IPS-20b (cell line): ENCODE measurements at regions not wholly inside any gene's neighbourhood (a gene's known extent, or its start where the extent isn't known, plus 50 kb on each side); places are given as distances from the start of the nearest gene placed in this dataset.

Experiments used
- H3K27ac ChIP-seq: one replicate; pipeline ENCODE4 v1.5.1; 2013; ENCODE audit warnings: low read length
- H3K27me3 ChIP-seq: 2 replicates; pipeline ENCODE4 v1.6.1; 2013; ENCODE audit warnings: mild to moderate bottlenecking, low read length, inconsistent platforms; ENCODE audit not compliant: insufficient read depth
- H3K36me3 ChIP-seq: 2 replicates; pipeline ENCODE4 v1.6.1; 2013; ENCODE audit warnings: low read depth, mild to moderate bottlenecking, inconsistent platforms, low read length, moderate library complexity; ENCODE audit not compliant: insufficient read depth
- H3K4me1 ChIP-seq: 2 replicates; pipeline ENCODE4 v1.6.1; 2013; ENCODE audit warnings: mild to moderate bottlenecking, control low read depth, inconsistent platforms, low read length, moderate library complexity; ENCODE audit not compliant: insufficient read depth
- H3K4me3 ChIP-seq: 2 replicates; pipeline ENCODE4 v1.5.1; 2013; ENCODE audit warnings: mild to moderate bottlenecking, low read length, inconsistent platforms
- H3K9ac ChIP-seq: 2 replicates; pipeline ENCODE4 v1.6.1; 2013; ENCODE audit warnings: low read depth, mild to moderate bottlenecking, inconsistent platforms, low read length, moderate library complexity
- H3K9me3 ChIP-seq: 2 replicates; pipeline ENCODE4 v1.6.1; 2013; ENCODE audit warnings: mild to moderate bottlenecking, low read depth, low read length, inconsistent platforms; ENCODE audit not compliant: insufficient read depth

DNA sequence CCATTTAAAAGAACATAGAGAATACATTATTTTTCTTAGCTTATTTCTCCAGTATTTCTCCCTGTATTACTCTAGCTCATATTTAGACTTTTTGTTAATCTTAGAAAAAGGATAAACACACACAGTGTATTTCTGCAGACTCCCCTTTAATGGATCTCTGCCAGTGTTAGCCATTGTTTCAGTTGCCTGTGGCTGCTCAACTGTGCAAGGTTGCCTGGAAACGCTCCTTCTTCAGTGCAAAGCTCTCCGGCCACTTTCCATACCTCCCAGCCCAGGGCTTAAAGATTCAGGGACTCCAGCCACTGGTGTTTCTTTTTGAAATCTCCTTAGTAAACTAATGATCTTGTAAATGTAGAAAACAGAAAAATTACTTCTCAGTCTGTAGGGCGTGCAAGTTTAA, 104.9 kb downstream of the SLIT2 start:
- Histone ChIP-seq H3K4me3 (no peak overlapping the region), H3K27ac (no peak overlapping the region), H3K9me3 (no peaks in the 10 kb centered on the region), H3K27me3 (no peaks in the 10 kb centered on the region), H3K36me3 (no peaks in the 10 kb centered on the region), H3K9ac (no peak overlapping the region), H3K4me1 (peaks cover 10% of the 10 kb centered on the region; the same call in 1 of the 2 replicates)

DNA sequence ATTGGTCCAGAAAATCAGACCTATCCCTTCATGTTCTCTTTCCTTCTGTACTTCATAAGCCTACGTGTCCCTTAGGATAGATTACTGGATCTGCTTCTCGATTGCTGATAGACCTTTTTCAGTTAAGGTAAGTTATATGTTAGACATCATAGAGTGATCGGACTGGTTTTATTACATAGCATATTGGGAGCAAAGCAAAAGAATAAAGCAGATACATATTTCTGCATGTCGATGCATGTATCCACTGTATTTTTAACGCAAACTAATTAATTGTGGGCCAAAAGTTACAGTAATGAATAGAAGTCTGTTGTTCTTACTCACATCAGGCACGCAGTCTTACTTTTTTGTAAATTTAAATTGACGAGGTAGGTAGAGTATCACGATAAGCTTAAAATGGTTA, 106.4 kb downstream of the SLIT2 start:
- Histone ChIP-seq H3K4me1 (peaks cover 10% of the 10 kb centered on the region; the same call in 1 of the 2 replicates), H3K36me3 (no peaks in the 10 kb centered on the region), H3K9me3 (no peaks in the 10 kb centered on the region), H3K27me3 (no peaks in the 10 kb centered on the region), H3K4me3 (no peak overlapping the region), H3K9ac (no peak overlapping the region), H3K27ac (no peak overlapping the region)

DNA sequence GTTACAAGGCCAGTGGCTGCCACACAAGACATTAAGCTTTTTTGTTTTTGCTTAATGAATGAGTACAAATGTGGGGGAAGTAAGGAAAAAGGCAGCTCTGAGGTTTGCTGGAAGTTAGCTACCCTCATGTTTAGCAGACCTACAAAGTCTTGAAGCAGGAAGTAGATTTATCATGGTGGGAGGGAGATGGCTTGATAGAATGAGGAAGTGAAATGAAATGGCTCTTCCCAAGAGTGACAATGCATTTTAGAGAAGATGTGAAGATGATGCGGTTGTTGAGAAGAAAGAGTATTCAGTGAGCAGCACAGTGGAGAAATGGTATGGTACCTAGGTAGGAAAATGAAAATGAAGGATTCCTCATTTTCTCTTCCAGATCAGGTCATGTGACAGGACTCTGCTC, 108.0 kb downstream of the SLIT2 start:
- no peak overlapping the region for H3K27ac ChIP-seq
- H3K4me1 ChIP-seq, result no peaks in the 10 kb centered on the region
- no peak overlapping the region for H3K9ac ChIP-seq
- no peaks in the 10 kb centered on the region for H3K36me3 ChIP-seq
- no peaks in the 10 kb centered on the region for H3K9me3 ChIP-seq
- H3K4me3 ChIP-seq, result no peak overlapping the region
- H3K27me3 ChIP-seq, result no peaks in the 10 kb centered on the region

DNA sequence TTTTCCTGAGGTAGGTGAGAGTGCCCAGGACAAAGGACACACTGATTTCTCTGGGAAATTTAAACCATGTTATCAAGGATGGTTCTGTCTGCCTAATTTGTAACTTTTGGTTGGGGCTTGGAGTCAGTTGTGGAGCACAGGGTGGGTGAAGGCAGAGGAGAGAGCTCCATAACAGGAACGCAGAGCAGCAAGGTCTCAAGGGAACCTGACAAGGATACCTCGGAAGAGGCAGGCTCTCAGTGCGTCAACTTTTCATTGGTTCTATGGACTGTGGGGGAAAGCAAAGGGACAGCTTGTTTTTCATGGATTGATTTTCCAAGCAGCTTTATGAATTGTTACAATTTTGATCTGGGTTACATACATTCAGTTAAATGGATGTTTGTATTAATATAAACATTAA, 110.4 kb downstream of the SLIT2 start:
- Histone ChIP-seq H3K9ac (no peak overlapping the region), H3K27me3 (no peaks in the 10 kb centered on the region), H3K4me1 (no peaks in the 10 kb centered on the region), H3K27ac (no peak overlapping the region), H3K36me3 (no peaks in the 10 kb centered on the region), H3K9me3 (no peaks in the 10 kb centered on the region), H3K4me3 (no peak overlapping the region)

DNA sequence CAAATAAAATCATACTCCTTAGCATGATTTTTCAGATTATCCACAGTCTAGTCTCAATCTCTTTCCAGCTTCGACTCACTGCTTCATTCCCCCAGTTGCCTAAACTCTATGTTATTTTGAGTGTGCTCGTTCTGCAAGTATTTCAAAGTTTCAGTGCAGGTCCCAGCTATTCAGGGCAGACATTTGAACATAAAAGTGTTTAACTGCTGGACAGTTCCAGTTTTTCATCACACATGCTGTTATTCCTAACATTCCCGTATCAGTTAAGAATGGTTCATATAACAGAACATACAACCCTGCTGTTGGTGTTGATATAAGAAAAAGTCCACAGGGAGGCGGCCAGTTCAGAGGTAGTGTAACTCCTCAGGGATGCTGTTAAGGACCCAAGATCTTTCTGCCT, 113.3 kb downstream of the SLIT2 start:
- H3K4me3 ChIP-seq, result no peak overlapping the region
- no peak overlapping the region for H3K9ac ChIP-seq
- no peaks in the 10 kb centered on the region for H3K36me3 ChIP-seq
- H3K4me1 ChIP-seq, result no peaks in the 10 kb centered on the region
- no peak overlapping the region for H3K27ac ChIP-seq
- H3K9me3 ChIP-seq, result no peaks in the 10 kb centered on the region
- H3K27me3 ChIP-seq, result no peaks in the 10 kb centered on the region

DNA sequence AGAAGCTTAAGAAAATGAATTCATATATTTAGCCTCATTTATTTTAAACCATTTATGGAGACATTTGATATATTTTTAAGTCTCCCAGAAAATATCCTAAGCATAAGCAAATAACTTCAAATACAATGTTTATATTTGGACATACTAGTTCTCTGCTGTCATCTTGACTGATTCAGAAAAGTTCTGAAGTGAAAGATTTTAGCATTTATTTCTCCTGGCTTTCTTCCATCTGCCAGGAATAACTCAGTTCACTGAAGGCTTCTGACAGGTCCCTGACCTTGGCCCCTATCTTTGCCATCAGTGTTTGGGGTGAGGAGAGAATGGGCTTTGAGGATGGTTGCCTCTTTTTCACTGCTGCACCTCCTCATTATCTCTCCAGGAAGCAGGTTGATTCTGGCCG, 115.7 kb downstream of the SLIT2 start:
- H3K4me1 ChIP-seq, result no peaks in the 10 kb centered on the region
- no peak overlapping the region for H3K4me3 ChIP-seq
- H3K36me3 ChIP-seq, result no peaks in the 10 kb centered on the region
- H3K27me3 ChIP-seq, result no peaks in the 10 kb centered on the region
- no peak overlapping the region for H3K27ac ChIP-seq
- no peaks in the 10 kb centered on the region for H3K9me3 ChIP-seq
- H3K9ac ChIP-seq, result no peak overlapping the region

DNA sequence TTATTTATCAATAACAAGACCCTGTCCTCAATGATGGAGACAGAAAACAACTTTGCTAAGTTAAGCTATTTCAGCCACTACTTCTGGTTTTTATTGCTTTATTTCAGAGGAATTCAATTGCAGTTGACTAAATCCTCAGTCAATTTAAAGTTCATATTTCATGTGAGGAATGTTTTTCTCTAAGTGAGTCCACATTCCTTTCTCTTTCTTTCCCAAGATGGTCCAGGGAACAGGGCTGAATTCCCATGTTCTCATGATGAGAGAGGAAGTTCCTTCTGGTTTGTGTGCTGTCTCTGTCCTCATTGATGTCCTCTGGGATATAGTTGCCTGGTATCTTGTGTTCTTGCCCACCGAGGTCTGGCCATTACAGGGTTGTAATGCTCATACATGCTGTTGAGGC, 117.2 kb downstream of the SLIT2 start:
- H3K36me3 ChIP-seq, result no peaks in the 10 kb centered on the region
- H3K27me3 ChIP-seq, result no peaks in the 10 kb centered on the region
- no peaks in the 10 kb centered on the region for H3K9me3 ChIP-seq
- H3K27ac ChIP-seq, result no peak overlapping the region
- no peak overlapping the region for H3K9ac ChIP-seq
- no peak overlapping the region for H3K4me3 ChIP-seq
- no peaks in the 10 kb centered on the region for H3K4me1 ChIP-seq

DNA sequence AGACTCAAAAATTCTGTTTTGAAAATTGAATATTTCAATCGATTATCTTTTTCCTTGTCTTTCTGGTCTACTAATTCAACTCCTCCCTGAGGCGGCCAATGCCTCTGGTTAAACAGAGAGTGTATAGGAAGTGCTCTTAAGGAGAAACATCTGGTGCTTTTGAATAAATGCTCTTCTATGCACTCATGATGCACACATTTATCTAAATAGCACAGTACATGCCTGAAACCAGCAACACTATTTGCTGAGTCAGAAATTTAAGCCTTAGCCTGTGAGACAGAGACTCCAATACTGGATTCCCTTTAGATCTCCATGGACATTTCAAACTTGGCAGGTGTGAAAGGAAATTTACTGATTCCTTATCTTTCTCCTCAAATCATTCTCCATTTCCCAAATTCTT, 118.6 kb downstream of the SLIT2 start:
- H3K27me3 ChIP-seq, result no peaks in the 10 kb centered on the region
- no peaks in the 10 kb centered on the region for H3K9me3 ChIP-seq
- H3K36me3 ChIP-seq, result no peaks in the 10 kb centered on the region
- H3K27ac ChIP-seq, result no peak overlapping the region
- no peak overlapping the region for H3K4me3 ChIP-seq
- H3K4me1 ChIP-seq, result no peaks in the 10 kb centered on the region; the same call in 1 of the 2 replicates
- H3K9ac ChIP-seq, result no peak overlapping the region

DNA sequence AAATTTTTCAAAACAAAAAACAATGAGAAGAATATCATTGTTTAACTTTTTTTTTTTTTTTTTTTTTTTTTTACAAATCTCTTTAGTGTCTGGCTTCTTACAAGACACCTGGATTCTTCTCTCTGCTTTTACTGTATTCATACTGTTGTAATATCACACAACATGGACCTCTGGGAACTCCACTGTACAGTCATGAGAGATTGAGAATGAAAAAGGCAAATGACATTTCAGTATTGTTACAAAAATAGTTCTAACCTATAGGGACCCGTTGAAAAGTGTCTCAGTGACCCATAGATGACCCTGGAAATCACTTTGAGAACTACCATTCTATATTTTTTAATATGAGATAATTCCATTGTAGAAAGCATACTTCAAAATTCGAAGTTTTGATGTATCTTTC, 124.4 kb downstream of the SLIT2 start:
- no peaks in the 10 kb centered on the region for H3K27me3 ChIP-seq
- H3K4me1 ChIP-seq, result no peaks in the 10 kb centered on the region; the same call in 1 of the 2 replicates
- H3K27ac ChIP-seq, result no peak overlapping the region
- no peak overlapping the region for H3K9ac ChIP-seq
- no peak overlapping the region for H3K4me3 ChIP-seq
- H3K9me3 ChIP-seq, result no peaks in the 10 kb centered on the region
- H3K36me3 ChIP-seq, result no peaks in the 10 kb centered on the region

DNA sequence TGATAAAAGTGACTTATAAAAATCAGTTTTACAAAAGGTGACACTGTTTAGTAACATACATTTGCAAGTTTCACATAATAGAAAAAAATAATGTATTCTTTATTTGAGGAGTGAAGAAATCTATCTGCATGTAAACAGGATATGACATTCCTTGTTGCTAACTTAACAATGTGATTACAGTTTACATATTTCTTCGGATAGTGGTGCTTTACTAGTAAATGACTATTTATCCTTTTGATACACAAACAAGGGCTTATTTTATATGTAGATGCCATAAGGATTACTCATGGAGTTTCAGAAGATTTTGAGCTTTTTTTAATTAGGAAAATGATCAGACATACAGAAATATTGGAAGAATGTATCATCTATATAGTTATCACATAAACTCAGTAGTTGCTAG, 126.5 kb downstream of the SLIT2 start:
- Histone ChIP-seq H3K36me3 (no peaks in the 10 kb centered on the region), H3K4me1 (no peaks in the 10 kb centered on the region; the same call in 1 of the 2 replicates), H3K9ac (no peak overlapping the region), H3K27me3 (no peaks in the 10 kb centered on the region), H3K4me3 (no peak overlapping the region), H3K27ac (no peak overlapping the region), H3K9me3 (no peaks in the 10 kb centered on the region)

DNA sequence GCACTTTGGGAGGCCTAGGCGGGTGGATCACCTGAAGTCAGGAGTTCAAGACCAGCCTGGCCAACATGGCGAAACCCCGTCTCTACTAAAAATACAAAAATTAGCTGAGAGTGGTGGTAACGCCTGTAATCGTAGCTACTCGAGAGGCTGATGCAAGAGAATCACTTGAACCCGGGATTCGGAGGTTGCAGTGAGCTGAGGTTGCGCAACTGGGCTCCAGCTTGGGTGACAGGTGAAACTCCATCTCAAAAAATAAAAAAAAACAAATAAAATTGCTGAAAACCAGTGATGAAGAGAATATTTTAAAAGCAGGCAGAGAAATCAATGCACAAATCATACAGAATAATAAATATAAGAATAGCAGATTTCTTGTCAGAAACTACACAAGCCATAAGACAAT, 129.3 kb downstream of the SLIT2 start:
- no peaks in the 10 kb centered on the region for H3K4me1 ChIP-seq

DNA sequence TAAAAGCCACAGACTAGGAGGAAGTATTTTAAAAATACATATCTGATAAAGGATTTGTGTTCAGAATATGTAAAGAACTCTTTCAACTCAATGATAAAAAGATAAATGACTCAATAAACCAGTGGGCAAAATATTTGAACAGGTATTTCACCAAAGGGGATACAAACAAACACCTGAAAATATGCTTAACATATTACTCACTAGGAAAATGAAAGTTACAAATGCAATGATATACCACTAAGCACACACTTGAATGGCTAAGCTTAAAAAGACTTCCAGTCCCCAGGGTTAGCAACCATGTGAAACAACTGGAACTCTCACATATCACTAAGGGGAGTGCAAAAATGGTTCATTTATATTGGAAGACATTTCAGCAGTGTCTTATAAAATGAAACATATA, 131.6 kb downstream of the SLIT2 start:
- Histone ChIP-seq H3K36me3 (no peaks in the 10 kb centered on the region), H3K4me1 (no peaks in the 10 kb centered on the region), H3K27ac (no peak overlapping the region), H3K4me3 (no peak overlapping the region), H3K27me3 (no peaks in the 10 kb centered on the region), H3K9ac (no peak overlapping the region), H3K9me3 (no peaks in the 10 kb centered on the region)

More for the DNA sequence above, 129.3 kb downstream of the SLIT2 start:
- H3K9me3 ChIP-seq, result no peaks in the 10 kb centered on the region
- no peak overlapping the region for H3K4me3 ChIP-seq
- H3K27me3 ChIP-seq, result no peaks in the 10 kb centered on the region
- H3K9ac ChIP-seq, result no peak overlapping the region
- no peaks in the 10 kb centered on the region for H3K36me3 ChIP-seq
- H3K27ac ChIP-seq, result no peak overlapping the region

DNA sequence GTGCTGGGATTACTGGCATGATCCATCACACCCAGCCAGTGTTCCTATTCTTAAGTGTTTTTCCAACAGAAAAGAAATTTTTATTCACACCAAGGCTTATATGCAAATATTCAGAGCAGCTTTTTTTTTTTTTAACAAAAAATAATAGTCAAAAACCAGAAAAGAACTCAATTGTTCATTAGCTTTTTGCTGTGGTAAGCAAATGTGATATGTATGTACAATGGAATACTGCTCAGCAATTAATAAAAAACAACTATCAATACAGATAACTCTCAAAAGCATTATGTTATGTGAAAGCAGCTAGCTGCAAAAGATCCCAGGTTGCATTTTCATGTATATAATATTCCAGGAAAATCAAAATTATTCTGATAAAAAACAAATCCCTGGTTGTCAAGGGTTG, 132.3 kb downstream of the SLIT2 start:
- Histone ChIP-seq H3K4me1 (no peaks in the 10 kb centered on the region), H3K4me3 (no peak overlapping the region), H3K27ac (no peak overlapping the region), H3K9ac (no peak overlapping the region), H3K27me3 (no peaks in the 10 kb centered on the region), H3K36me3 (no peaks in the 10 kb centered on the region), H3K9me3 (no peaks in the 10 kb centered on the region)
